Ovary (tissue), 7 donors: ENCODE measurements at regions not wholly inside any gene's neighbourhood (a gene's known extent, or its start where the extent isn't known, plus 50 kb on each side); places are given as distances from the start of the nearest gene placed in this dataset.
"Not testable (repeated sequence)": the region's sequence is repeated elsewhere in the genome, so short reads cannot be mapped to it uniquely, and the experiment has no call there.

Experiments
- DNase-seq, 5 donors: peaks; one replicate each; pipeline ENCODE4 v3.0.0-alpha.2; 2019 to 2020
- H3K27ac ChIP-seq, 2 donors: fragments of 200-600 bp; one replicate each; pipeline versions ENCODE4 v1.5.1 to v1.8.0; 2019 to 2022
- H3K27me3 ChIP-seq: fragments of 200-600 bp; one replicate; pipeline ENCODE4 v1.8.0; 2022
- H3K36me3 ChIP-seq: fragments of 200-600 bp; sonication (generic); one replicate; pipeline ENCODE4 v1.5.1; 2019
- H3K4me1 ChIP-seq: one replicate; pipeline ENCODE4 v1.8.1; 2013; ENCODE audit warnings: mild to moderate bottlenecking, moderate library complexity; ENCODE audit not compliant: insufficient read depth
- H3K4me3 ChIP-seq: fragments of 200-600 bp; sonication (generic); one replicate; pipeline ENCODE4 v1.5.1; 2017
- H3K9me3 ChIP-seq, 2 donors: fragments of 200-600 bp in 1 of 2; sonication (generic) in 1 of 2; one replicate each; pipeline versions ENCODE4 v1.5.1 to v1.8.1; 2013 to 2019; ENCODE audit warnings: mild to moderate bottlenecking in 1 of 2, moderate library complexity in 1 of 2
- EP300 ChIP-seq: sonication (generic); formaldehyde crosslinking; IDR thresholded peaks from one replicate; pipeline ENCODE4 v1.6.1; 2017; ENCODE audit warnings: antibody characterized with exemption
- POLR2A ChIP-seq: fragments of 450-650 bp; IDR thresholded peaks from one replicate; pipeline ENCODE4 v1.6.1; 2017; ENCODE audit warnings: antibody characterized with exemption, mild to moderate bottlenecking, moderate library complexity
- WGBS, 3 donors: extraction: QIAGEN DNeasy Blood & Tissue Kit in 1 of 3; methylation state at CpG; one replicate each; pipeline versions ENCODE4 v1.1.5 to v1.1.7; 2013 to 2017; 5-methylcytosine and 5-hydroxymethylcytosine counted together
- intact Hi-C, 4 donors: fragments of 100-400 bp; cut with DNase I; formaldehyde crosslinking; loops; one replicate each; pipeline versions ENCODE4 v1.11.0 to v1.15.1; 2022 to 2023
- TF ChIP-seq, protein P1 (sequence below), 3 donors: fragments of 450-650 bp in 2 of 3; fragments of 200-600 bp in 1 of 3; IDR thresholded peaks; one replicate each; pipeline versions ENCODE4 v1.5.1 to v1.8.0; 2016 to 2022; ENCODE audit warnings: antibody characterized with exemption in 3 of 3, mild to moderate bottlenecking in 1 of 3
- donor health status: DM: no; HTN: no; CAD: no; lungs with moderate emphysema.
- donor health status: DM: no; HTN: no; CAD: no.
- donor health status: Bipolar disorder and iron deficiency.
- donor health status: DM: no; HTN: no; CAD: no.
- donor health status: DM: yes; HTN: yes; CAD: no.

DNA sequence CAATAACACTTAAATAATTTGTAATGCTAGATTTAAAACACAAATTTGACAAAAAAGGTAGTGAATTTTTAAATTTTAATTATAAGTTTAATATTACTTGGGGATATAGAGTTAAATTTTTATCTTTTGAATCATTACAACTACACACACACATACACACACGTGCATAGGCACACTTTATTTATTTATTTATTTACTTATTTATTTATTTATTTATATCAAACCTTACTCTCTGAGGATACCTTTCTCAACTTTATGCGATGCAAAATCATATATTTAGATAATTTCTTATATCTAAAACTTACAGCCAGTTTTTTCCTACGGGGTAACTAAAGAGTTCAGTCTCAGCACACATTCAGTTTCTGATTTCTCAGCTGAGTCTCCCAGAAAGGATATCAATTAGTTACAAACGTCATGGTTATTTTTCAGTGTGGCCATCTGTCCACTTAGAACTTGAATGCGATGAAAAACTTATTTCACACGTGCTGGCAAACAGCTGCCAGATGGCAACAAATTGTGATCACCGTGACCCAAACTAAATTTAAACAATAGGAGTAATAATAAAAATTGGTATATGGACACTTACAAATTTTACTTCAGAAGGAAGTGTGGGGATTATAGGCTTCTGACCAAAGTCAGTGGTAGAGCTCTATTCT, 683.1 kb upstream of the PRR20A start:
- H3K4me1 ChIP-seq, result no peaks in the 10 kb centered on the region
- H3K4me3 ChIP-seq, result no peak overlapping the region
- intact Hi-C loops, result no loop called here
- 61 to 68% (median 66%) methylated on average over 7 of the region's 7 CpGs for WGBS, 3 donors
- H3K27ac ChIP-seq, result no peak overlapping the region
- no peaks in the 10 kb centered on the region for H3K27me3 ChIP-seq
- H3K9me3 ChIP-seq, result no peaks in the 10 kb centered on the region
- no peaks in the 10 kb centered on the region for H3K36me3 ChIP-seq
- DNase-seq, result no peak
- TF ChIP-seq, protein P1, sequence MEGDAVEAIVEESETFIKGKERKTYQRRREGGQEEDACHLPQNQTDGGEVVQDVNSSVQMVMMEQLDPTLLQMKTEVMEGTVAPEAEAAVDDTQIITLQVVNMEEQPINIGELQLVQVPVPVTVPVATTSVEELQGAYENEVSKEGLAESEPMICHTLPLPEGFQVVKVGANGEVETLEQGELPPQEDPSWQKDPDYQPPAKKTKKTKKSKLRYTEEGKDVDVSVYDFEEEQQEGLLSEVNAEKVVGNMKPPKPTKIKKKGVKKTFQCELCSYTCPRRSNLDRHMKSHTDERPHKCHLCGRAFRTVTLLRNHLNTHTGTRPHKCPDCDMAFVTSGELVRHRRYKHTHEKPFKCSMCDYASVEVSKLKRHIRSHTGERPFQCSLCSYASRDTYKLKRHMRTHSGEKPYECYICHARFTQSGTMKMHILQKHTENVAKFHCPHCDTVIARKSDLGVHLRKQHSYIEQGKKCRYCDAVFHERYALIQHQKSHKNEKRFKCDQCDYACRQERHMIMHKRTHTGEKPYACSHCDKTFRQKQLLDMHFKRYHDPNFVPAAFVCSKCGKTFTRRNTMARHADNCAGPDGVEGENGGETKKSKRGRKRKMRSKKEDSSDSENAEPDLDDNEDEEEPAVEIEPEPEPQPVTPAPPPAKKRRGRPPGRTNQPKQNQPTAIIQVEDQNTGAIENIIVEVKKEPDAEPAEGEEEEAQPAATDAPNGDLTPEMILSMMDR (IDR thresholded peaks at IDR 0.05), result no peak
- TF ChIP-seq POLR2A (no peak), EP300 (no peak)

GRCh38 chr13:56459286-56459685, 681.4 kb upstream of the PRR20A start:
- no peaks in the 10 kb centered on the region for H3K9me3 ChIP-seq
- no peaks in the 10 kb centered on the region for H3K27me3 ChIP-seq
- intact Hi-C loops, result no loop called here
- TF ChIP-seq POLR2A (no peak), EP300 (no peak)
- TF ChIP-seq, protein P1 (IDR thresholded peaks at IDR 0.05), result no peak
- no peak for DNase-seq
- 74 to 84% (median 81%) methylated on average over 1 of the region's 1 CpG for WGBS, 3 donors
- no peak overlapping the region for H3K27ac ChIP-seq
- no peaks in the 10 kb centered on the region for H3K4me1 ChIP-seq
- H3K36me3 ChIP-seq, result no peaks in the 10 kb centered on the region
- no peak overlapping the region for H3K4me3 ChIP-seq

GRCh38 chr13:56501750-56502149, 639.0 kb upstream of the PRR20A start:
- no peak for TF ChIP-seq EP300
- no peak for TF ChIP-seq POLR2A
- TF ChIP-seq, protein P1 (IDR thresholded peaks at IDR 0.05), result no peak
- WGBS, 3 donors, result 44 to 56% (median 49%) methylated on average over 3 of the region's 3 CpGs
- Histone ChIP-seq H3K36me3 (no peaks in the 10 kb centered on the region), H3K27me3 (no peaks in the 10 kb centered on the region), H3K9me3 (no peaks in the 10 kb centered on the region), H3K4me3 (no peak overlapping the region), H3K27ac (no peak overlapping the region), H3K4me1 (no peaks in the 10 kb centered on the region)
- intact Hi-C loops, result no loop called here
- no peak for DNase-seq

DNA sequence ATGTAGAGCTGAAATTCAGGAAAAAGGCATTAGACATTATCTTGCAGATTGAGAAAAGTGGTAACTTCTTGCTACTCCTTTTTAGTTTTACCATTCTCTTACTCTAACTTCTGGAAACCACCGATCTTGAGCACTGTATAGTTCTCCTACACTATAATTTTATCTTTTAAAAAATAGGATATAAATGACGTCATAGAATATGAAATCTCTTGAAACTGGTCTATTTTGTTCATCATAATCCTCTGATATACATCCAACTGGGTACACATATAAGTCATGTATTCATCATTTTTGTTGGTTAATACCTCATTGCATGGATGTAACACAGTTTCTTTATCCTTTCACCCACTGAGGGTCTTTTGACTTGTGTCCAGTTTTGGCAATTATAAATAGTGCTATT, 629.9 kb upstream of the PRR20A start:
- H3K27ac ChIP-seq, result no peak overlapping the region
- DNase-seq, result no peak
- H3K4me3 ChIP-seq, result no peak overlapping the region
- H3K9me3 ChIP-seq, result no peaks in the 10 kb centered on the region
- no peaks in the 10 kb centered on the region for H3K4me1 ChIP-seq
- 77 to 86% (median 80%) methylated on average over 2 of the region's 2 CpGs for WGBS, 3 donors
- no peaks in the 10 kb centered on the region for H3K27me3 ChIP-seq
- TF ChIP-seq, protein P1 (IDR thresholded peaks at IDR 0.05), result no peak
- no peak for TF ChIP-seq POLR2A
- TF ChIP-seq EP300, result no peak
- intact Hi-C loops, result no loop called here
- H3K36me3 ChIP-seq, result no peaks in the 10 kb centered on the region

DNA sequence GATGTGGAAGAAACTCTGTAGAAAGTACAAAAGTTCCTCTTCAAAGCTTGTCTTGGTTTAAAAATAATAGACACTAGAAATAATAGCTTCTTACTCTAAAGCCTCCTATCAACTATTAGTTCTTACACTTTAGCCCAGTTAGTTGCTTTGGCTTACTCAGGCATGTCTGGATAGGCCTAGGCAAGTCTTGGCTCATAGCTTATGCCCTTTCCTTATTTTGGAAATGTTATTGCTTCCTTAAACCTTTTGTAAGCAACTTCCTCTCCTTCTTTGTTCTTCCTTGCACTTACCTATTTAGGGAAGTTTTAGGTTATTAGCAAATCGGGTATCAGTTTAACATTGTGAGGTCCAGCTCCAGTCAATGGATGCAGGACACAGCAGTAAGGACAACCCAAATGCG, 628.4 kb upstream of the PRR20A start:
- H3K9me3 ChIP-seq, H3K27ac ChIP-seq, DNase-seq, intact Hi-C loops, H3K27me3 ChIP-seq, H3K4me3 ChIP-seq, H3K4me1 ChIP-seq, H3K36me3 ChIP-seq: not testable (repeated sequence)
- WGBS, 3 donors, result 80 to 93% (median 89%) methylated on average over 2 of the region's 2 CpGs
